HEK293 (cell line): ENCODE measurements at regions not wholly inside any gene's neighbourhood (a gene's known extent, or its start where the extent isn't known, plus 50 kb on each side); places are given as distances from the start of the nearest gene placed in this dataset.

Experiments used
- CTCF ChIA-PET: fragments of 350-600 bp; formaldehyde crosslinking; extraction: SDS; loops from one replicate; lab custom pipeline; 2021; ENCODE audit warnings: antibody characterized with exemption; lab: Yijun Ruan, JAX
- POLR2A ChIA-PET: fragments of 300-600 bp; formaldehyde crosslinking; extraction: SDS; loops from one replicate; lab custom pipeline; 2020; ENCODE audit warnings: antibody characterized with exemption, inconsistent platforms; lab: Yijun Ruan, JAX
- H3K27ac ChIP-seq: fragments of 200-500 bp; sonication (Bioruptor generic); 2 replicates; pipeline ENCODE4 v1.5.1; 2014; ENCODE audit warnings: low read depth, low read length, control low read depth, inconsistent platforms; ENCODE audit errors: extremely low read depth
- H3K36me3 ChIP-seq, 2 experiments: fragments of 200-500 bp in 1 of 2; sonication (Bioruptor generic) in 1 of 2; 1 replicate in 1 of 2; 2 replicates in 1 of 2; pipeline ENCODE4 v1.5.1; 2014 to 2017; ENCODE audit warnings: inconsistent platforms in 2 of 2, low read length in 2 of 2; ENCODE audit not compliant: control insufficient read depth in 2 of 2, insufficient read depth in 1 of 2
- H3K4me1 ChIP-seq: fragments of 200-500 bp; sonication (Bioruptor generic); 2 replicates; pipeline ENCODE4 v1.5.1; 2014; ENCODE audit warnings: mild to moderate bottlenecking, low read length, inconsistent platforms; ENCODE audit not compliant: control insufficient read depth, insufficient read depth
- H3K4me3 ChIP-seq: 2 replicates; pipeline ENCODE4 v1.5.1; 2011; ENCODE audit warnings: low read depth, mild to moderate bottlenecking, control low read depth, low read length, moderate library complexity
- H3K9me3 ChIP-seq: fragments of 200-500 bp; sonication (Bioruptor generic); 2 replicates; pipeline ENCODE4 v1.5.1; 2014; ENCODE audit warnings: low read depth, low read length, inconsistent platforms; ENCODE audit not compliant: control insufficient read depth, insufficient read depth
- BCL11B ChIP-seq: fragments of 450-650 bp; formaldehyde crosslinking; IDR thresholded peaks from 2 replicates; pipeline ENCODE4 v1.5.1; 2016; ENCODE audit warnings: low read depth, missing biosample characterization, missing genetic modification characterization
- HOXC10 ChIP-seq: sonication (generic); formaldehyde crosslinking; IDR thresholded peaks from 2 replicates; pipeline ENCODE4 v1.8.1; 2023; ENCODE audit warnings: mild to moderate bottlenecking, missing genetic modification reagents
- INSM2 ChIP-seq: fragments of 450-650 bp; formaldehyde crosslinking; IDR thresholded peaks from 2 replicates; pipeline ENCODE4 v1.5.1; 2016; ENCODE audit warnings: missing biosample characterization, missing genetic modification characterization
- KLF10 ChIP-seq: fragments of 450-650 bp; IDR thresholded peaks from 2 replicates; pipeline ENCODE4 v1.5.1; 2018; ENCODE audit warnings: missing biosample characterization, mild to moderate bottlenecking, missing genetic modification characterization
- KLF17 ChIP-seq: fragments of 450-650 bp; formaldehyde crosslinking; IDR thresholded peaks from 2 replicates; pipeline ENCODE4 v1.5.1; 2016; ENCODE audit warnings: missing biosample characterization, missing genetic modification characterization
- KLF9 ChIP-seq: fragments of 450-650 bp; formaldehyde crosslinking; IDR thresholded peaks from 2 replicates; pipeline ENCODE4 v1.5.1; 2016; ENCODE audit warnings: missing biosample characterization, missing genetic modification characterization, low read depth
- MYNN ChIP-seq: fragments of 450-650 bp; formaldehyde crosslinking; IDR thresholded peaks from 2 replicates; pipeline ENCODE4 v1.5.1; 2016; ENCODE audit warnings: missing biosample characterization, missing genetic modification characterization, borderline replicate concordance
- TCF7L2 ChIP-seq: IDR thresholded peaks from 2 replicates; pipeline ENCODE4 v1.6.1; 2011; ENCODE audit warnings: low read depth, mild to moderate bottlenecking, inconsistent platforms, low read length, moderate library complexity, borderline replicate concordance
- WT1 ChIP-seq: fragments of 450-650 bp; formaldehyde crosslinking; IDR thresholded peaks from 2 replicates; pipeline ENCODE4 v1.5.1; 2016; ENCODE audit warnings: missing biosample characterization, missing genetic modification characterization
- YY1 ChIP-seq: fragments of 450-650 bp; formaldehyde crosslinking; IDR thresholded peaks from 2 replicates; pipeline ENCODE4 v1.5.1; 2018; ENCODE audit warnings: missing biosample characterization, missing genetic modification characterization
- ZNF10 ChIP-seq: fragments of 450-650 bp; formaldehyde crosslinking; IDR thresholded peaks from 2 replicates; pipeline ENCODE4 v1.5.1; 2017; ENCODE audit warnings: missing biosample characterization, missing genetic modification characterization
- ZNF155 ChIP-seq: fragments of 450-650 bp; formaldehyde crosslinking; IDR thresholded peaks from 2 replicates; pipeline ENCODE4 v1.5.1; 2016; ENCODE audit warnings: missing biosample characterization, missing genetic modification characterization
- ZNF157 ChIP-seq: fragments of 450-650 bp; formaldehyde crosslinking; IDR thresholded peaks from 2 replicates; pipeline ENCODE4 v1.5.1; 2016; ENCODE audit warnings: missing biosample characterization, missing genetic modification characterization
- ZNF16 ChIP-seq: fragments of 450-650 bp; formaldehyde crosslinking; IDR thresholded peaks from 2 replicates; pipeline ENCODE4 v1.5.1; 2016; ENCODE audit warnings: low read depth, missing biosample characterization, missing genetic modification characterization
- ZNF23 ChIP-seq: fragments of 450-650 bp; formaldehyde crosslinking; IDR thresholded peaks from 2 replicates; pipeline ENCODE4 v1.5.1; 2016; ENCODE audit warnings: missing biosample characterization, missing genetic modification characterization, borderline replicate concordance
- ZNF239 ChIP-seq: fragments of 450-650 bp; formaldehyde crosslinking; IDR thresholded peaks from 2 replicates; pipeline ENCODE4 v1.5.1; 2016; ENCODE audit warnings: missing biosample characterization, missing genetic modification characterization
- ZNF302 ChIP-seq: fragments of 450-650 bp; formaldehyde crosslinking; IDR thresholded peaks from 2 replicates; pipeline ENCODE4 v1.5.1; 2016; ENCODE audit warnings: missing biosample characterization, missing genetic modification characterization, low read depth
- ZNF324 ChIP-seq: fragments of 450-650 bp; formaldehyde crosslinking; IDR thresholded peaks from 2 replicates; pipeline ENCODE4 v1.5.1; 2016; ENCODE audit warnings: missing biosample characterization, missing genetic modification characterization
- ZNF341 ChIP-seq: fragments of 450-650 bp; formaldehyde crosslinking; IDR thresholded peaks from 2 replicates; pipeline ENCODE4; 2016; ENCODE audit warnings: low read depth, missing biosample characterization, missing genetic modification characterization
- ZNF366 ChIP-seq: fragments of 450-650 bp; formaldehyde crosslinking; conservative IDR thresholded peaks from 2 replicates; pipeline ENCODE4 v1.5.1; 2016; ENCODE audit warnings: missing biosample characterization, missing genetic modification characterization
- ZNF394 ChIP-seq: fragments of 450-650 bp; formaldehyde crosslinking; IDR thresholded peaks from 2 replicates; pipeline ENCODE4 v1.5.1; 2016; ENCODE audit warnings: missing biosample characterization, missing genetic modification characterization, mild to moderate bottlenecking, moderate library complexity, borderline replicate concordance
- ZNF530 ChIP-seq: fragments of 450-650 bp; formaldehyde crosslinking; IDR thresholded peaks from 2 replicates; pipeline ENCODE4 v1.5.1; 2016; ENCODE audit warnings: low read depth, missing biosample characterization, missing genetic modification characterization
- ZNF558 ChIP-seq: fragments of 450-650 bp; formaldehyde crosslinking; IDR thresholded peaks from 2 replicates; pipeline ENCODE4 v1.5.1; 2016; ENCODE audit warnings: missing biosample characterization, missing genetic modification characterization
- ZNF585B ChIP-seq: fragments of 450-650 bp; formaldehyde crosslinking; IDR thresholded peaks from 2 replicates; pipeline ENCODE4 v1.5.1; 2016; ENCODE audit warnings: missing biosample characterization, missing genetic modification characterization
- ZNF600 ChIP-seq: fragments of 450-650 bp; formaldehyde crosslinking; IDR thresholded peaks from 2 replicates; pipeline ENCODE4 v1.5.1; 2016; ENCODE audit warnings: missing biosample characterization, missing genetic modification characterization
- ZNF623 ChIP-seq: fragments of 450-650 bp; formaldehyde crosslinking; IDR thresholded peaks from 2 replicates; pipeline ENCODE4 v1.5.1; 2016; ENCODE audit warnings: missing biosample characterization, missing genetic modification characterization
- ZNF692 ChIP-seq: fragments of 450-650 bp; formaldehyde crosslinking; IDR thresholded peaks from 2 replicates; pipeline ENCODE4 v1.5.1; 2016; ENCODE audit warnings: missing biosample characterization, missing genetic modification characterization

GRCh38 chr11:92595052-92595451, 370.4 kb downstream of the FAT3 start:
- H3K36me3 ChIP-seq = no peaks in the 10 kb centered on the region
- no peaks in the 10 kb centered on the region for H3K9me3 ChIP-seq
- no peak overlapping the region for H3K4me3 ChIP-seq
- no peaks in the 10 kb centered on the region for H3K4me1 ChIP-seq
- ChIA-PET CTCF (interaction anchor here (0.6 kb wide), 1 partner anchor 357 kb away, joined by 3 read pairs; no protein-coding TSS in a partner anchor), POLR2A (no interaction called here)
- no peak overlapping the region for H3K27ac ChIP-seq
- TF ChIP-seq BCL11B (tag by site-specific recombination) (no peak), ZNF558 (tag by site-specific recombination) (no peak), ZNF623 (tag by site-specific recombination) (no peak), KLF17 (tag by site-specific recombination) (no peak), INSM2 (no peak), ZNF692 (no peak), ZNF394 (tag by site-specific recombination) (no peak), ZNF585B (tag by site-specific recombination) (no peak)
- TF ChIP-seq, all 188 proteins: peak for 0

GRCh38 chr11:92596596-92597317, 372.1 kb downstream of the FAT3 start:
- H3K4me3 ChIP-seq = no peak overlapping the region
- ChIA-PET CTCF (no interaction called here), POLR2A (no interaction called here)
- no peaks in the 10 kb centered on the region for H3K9me3 ChIP-seq
- TF ChIP-seq ZNF341 (tag by site-specific recombination) = no peak
- no peak for TF ChIP-seq YY1 (tag by site-specific recombination)
- TF ChIP-seq MYNN (tag by site-specific recombination) = no peak
- no peak for TF ChIP-seq HOXC10
- no peak for TF ChIP-seq ZNF558 (tag by site-specific recombination)
- TF ChIP-seq WT1 = no peak
- TF ChIP-seq, all 188 proteins: peak for 0
- Histone ChIP-seq H3K4me1 (no peaks in the 10 kb centered on the region), H3K27ac (no peak overlapping the region), H3K36me3 (no peaks in the 10 kb centered on the region)

GRCh38 chr11:92601048-92601447, 368.4 kb upstream of the MTNR1B start:
- Histone ChIP-seq H3K27ac (no peak overlapping the region), H3K9me3 (no peaks in the 10 kb centered on the region), H3K36me3 (no peaks in the 10 kb centered on the region), H3K4me1 (no peaks in the 10 kb centered on the region), H3K4me3 (no peak overlapping the region)
- ChIA-PET CTCF (no interaction called here), POLR2A (no interaction called here)
- no peak for TF ChIP-seq ZNF366
- no peak for TF ChIP-seq ZNF324 (tag by site-specific recombination)
- TF ChIP-seq KLF10 = no peak
- no peak for TF ChIP-seq TCF7L2
- no peak for TF ChIP-seq ZNF341 (tag by site-specific recombination)
- no peak for TF ChIP-seq ZNF302 (tag by site-specific recombination)
- TF ChIP-seq ZNF155 = no peak
- TF ChIP-seq ZNF10 (tag by site-specific recombination) = no peak
- TF ChIP-seq ZNF23 (tag by site-specific recombination) = no peak
- no peak for TF ChIP-seq ZNF239 (tag by site-specific recombination)
- no peak for TF ChIP-seq ZNF530 (tag by site-specific recombination)
- TF ChIP-seq ZNF16 (tag by site-specific recombination) = no peak
- no peak for TF ChIP-seq ZNF600 (tag by site-specific recombination)
- TF ChIP-seq KLF9 (tag by site-specific recombination) = no peak
- no peak for TF ChIP-seq ZNF157 (tag by site-specific recombination)
